Activated T-cell treated with anti-CD3 and anti-CD28 coated beads for 48 hours (primary cell): ENCODE measurements at regions not wholly inside any gene's neighbourhood (a gene's known extent, or its start where the extent isn't known, plus 50 kb on each side); places are given as distances from the start of the nearest gene placed in this dataset.
"Not testable (repeated sequence)": the region's sequence is repeated elsewhere in the genome, so short reads cannot be mapped to it uniquely, and the experiment has no call there.

Experiments used
- DNase-seq: peaks from one replicate; pipeline ENCODE4 v3.0.0-alpha.2; 2020; ENCODE audit warnings: low read depth

GRCh38 chr21:28069450-28069923 is 923.2 kb downstream of the LTN1 start:
- DNase-seq: no peak

DNA sequence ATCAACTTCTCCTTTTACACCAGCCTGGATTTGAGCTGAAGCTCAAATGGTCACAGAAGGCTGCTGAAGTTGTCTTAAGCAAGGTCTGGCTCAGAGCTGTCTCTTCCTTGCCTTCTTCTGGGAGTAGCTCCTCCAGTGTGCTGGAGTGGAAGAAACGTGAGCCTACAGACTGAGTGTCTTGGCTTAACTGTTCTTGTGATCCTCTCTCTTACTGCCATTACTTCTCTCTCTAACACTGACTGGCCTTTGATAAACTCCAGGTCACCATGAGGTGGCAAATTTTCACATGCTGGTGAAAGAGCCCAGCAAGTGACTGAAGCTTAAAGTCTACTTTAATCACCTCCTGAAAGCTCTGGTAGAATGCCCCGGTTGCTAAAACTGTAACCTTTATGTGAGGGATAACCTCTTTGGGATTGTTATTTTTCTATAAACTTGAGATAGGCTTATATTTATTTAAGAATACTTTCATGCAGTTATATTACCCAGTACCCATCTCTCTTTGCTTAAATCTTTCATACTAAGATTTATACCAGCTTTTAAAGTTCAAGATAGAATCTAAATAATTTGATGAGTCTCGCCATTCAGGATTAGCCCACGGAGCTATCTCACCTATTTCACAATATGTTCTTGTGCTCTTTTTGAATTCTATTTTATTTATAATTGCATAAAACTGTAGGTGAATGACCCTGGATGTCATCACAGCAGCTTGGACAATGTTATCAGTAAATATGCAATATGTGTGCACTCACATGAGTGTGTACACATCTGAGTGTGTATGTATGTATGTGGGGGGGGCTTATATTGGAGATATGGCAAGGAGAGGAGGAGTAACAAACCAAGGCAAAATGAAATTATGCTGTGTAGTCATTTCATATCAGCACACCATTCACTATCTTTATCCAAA is 924.0 kb downstream of the LTN1 start:
- DNase-seq: no peak

GRCh38 chr21:28066596-28067387 is 925.9 kb downstream of the LTN1 start:
- no peak for DNase-seq

DNA sequence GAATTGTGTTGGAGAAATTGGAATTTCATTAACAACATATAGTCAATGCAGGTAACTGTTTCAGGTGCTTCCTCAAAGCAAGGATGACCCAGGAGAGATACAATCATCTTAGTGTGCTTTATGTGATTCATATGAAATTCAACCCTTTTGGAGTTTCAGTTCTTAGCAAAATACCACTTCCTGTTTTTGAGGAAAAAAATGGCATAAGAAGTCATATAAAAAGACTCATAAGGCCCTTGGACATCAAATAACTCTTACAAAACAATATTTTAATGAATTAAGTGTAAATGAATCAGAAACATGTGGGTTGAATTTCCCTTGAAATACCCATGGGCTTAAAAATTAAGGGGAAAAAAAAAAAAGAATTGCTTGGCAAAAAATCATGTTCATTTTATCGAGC is 926.6 kb downstream of the LTN1 start:
- no peak for DNase-seq

- no peak for DNase-seq
These were observed 929.1 kb downstream of the LTN1 start for GRCh38 chr21:28063241-28064216.

DNA sequence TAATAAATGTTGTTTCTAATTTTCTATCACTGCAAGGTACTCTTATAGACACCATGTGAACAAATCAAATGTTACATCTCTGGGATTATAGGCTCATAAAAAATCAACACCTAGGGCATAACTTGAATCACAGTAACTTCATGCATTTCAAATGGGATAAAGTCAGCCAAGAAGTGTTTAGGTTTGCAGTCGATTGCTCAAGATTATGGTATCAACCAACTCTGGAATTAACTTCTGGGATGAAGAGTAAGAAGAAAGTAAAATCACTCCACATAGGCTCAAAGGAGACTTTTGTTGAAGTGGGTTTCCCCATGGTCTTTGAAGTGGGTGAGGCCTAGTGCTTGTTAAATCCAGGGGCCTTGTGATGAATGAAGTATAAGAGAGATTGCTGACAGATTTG is 939.7 kb downstream of the LTN1 start:
- not testable (repeated sequence) for DNase-seq

DNA sequence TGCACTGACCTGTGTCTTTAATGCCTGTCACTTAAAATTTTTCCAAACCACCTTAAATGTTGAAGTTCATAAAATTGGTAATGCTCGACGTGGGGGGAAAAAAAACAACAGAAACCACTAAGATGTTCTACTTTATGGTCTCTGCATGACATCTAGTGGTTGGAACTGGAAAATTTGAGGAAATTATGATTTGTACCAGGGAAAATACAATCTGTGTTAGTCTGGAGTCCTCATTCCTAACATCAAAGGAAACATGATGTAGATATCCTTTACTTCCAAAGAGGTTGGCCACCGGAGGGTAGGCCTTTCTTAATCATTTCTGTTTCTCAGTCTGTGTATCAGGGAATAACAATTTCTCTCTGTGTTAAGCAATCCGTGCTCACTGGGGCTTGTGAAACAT is 941.0 kb downstream of the LTN1 start:
- not testable (repeated sequence) for DNase-seq

DNA sequence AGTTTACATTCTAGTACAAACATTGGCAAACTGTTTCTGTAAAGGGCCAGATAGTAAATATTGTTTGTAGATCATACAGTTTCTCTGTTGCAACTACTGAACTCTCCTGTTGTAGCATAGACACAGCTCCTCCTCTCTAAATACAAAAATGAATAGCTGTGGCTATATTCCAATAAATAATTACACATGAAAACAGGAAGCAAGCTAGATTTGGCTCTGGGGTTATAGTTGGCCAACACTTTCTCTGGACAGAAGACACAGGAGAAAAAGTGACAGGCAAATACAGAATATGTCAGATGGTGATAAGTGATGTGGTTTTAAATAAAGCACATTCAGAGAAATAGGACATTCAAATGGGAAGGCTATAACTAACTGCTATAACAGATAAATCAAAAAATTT is 957.0 kb downstream of the LTN1 start:
- DNase-seq: not testable (repeated sequence)

DNA sequence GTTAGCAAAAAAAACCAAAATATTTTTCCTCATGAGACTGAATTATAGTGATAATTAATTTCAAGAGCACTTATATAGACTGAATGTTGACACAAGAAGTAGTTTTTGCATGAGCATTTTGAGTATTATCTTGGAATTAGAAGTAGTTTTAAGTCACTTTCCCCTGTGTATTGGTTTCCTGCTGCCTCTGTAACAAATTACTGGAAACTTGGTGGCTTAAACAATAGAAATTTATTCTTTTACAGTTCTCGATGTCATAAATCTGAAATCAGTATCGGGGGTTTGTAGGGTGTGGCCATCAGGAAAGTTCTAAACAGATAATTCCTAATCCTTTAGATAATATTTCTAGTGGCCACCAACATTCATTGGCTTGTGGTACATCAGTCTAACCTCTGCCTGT is 957.8 kb downstream of the LTN1 start:
- DNase-seq: not testable (repeated sequence)

- not testable (repeated sequence) for DNase-seq
These were observed 958.3 kb downstream of the LTN1 start for GRCh38 chr21:28034334-28034733.

DNA sequence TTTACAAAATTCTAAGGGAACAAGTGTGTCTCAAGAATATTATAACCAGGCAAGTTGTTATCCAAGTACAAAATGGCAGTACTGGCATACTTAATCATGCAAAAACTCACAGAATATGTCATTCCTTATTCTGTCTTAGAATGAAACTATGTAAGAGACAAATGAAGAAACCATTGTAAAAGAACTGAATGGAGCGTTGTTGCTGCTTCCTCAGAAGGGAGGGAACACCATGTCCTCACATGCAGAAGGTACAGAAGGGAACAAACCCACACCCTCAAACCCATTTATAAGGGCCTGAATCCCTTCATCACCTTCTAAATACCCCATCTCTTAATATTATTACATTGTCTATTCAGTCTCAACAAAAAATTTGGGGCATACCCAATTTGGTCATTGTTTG is 960.0 kb downstream of the LTN1 start:
- DNase-seq: not testable (repeated sequence)

GRCh38 chr21:28031066-28031465 is 961.6 kb downstream of the LTN1 start:
- not testable (repeated sequence) for DNase-seq

- no peak for DNase-seq
These were observed 967.6 kb downstream of the LTN1 start for GRCh38 chr21:28025111-28025510.

DNA sequence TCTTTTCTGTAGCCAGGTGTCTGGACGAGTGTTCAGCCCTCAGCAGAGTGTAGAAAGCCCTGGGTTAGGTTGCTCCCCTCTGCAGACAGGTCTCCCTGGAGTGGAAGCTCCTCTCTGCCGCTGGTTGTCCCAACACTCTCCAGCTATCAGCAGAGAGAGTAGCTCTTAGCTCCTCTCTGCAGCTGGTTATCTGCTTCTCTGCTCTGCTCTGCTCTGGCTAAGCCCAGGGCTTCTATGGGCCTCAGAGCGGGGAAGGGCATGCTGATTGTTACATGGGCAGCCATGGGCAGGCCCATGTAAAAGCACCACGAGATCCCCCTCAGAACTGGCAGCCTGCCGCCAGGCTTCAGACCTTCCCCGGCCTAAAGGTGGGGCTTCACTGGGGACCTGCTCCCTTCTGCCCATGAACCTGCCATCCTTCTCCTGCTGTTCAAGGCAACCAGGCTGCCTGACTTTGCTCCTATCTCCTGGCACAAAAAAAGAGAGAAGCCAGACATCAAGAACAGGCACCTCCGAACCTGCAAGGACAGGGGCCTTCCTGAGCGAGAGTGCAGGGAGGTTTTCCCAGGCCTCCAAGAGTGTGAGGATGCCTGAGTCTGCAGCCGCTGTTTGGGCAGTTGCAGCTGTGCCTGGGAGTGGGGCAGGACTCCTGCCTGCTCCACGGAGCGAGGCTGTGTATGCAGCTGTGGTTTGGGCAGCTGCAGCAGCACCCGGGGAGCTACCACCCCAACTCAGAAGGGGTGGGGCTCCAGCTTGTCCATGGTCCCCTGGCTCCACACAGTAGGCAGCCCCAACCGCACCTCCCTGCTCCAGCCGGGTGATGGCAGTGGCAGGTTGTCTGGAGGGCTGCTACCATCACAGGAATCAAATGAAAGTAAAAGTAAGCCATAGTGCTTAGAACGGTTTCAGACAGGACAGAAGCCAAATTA is 973.7 kb downstream of the LTN1 start:
- DNase-seq: no peak

- no peak for DNase-seq
These were observed 974.5 kb downstream of the LTN1 start for GRCh38 chr21:28018213-28018612.

- no peak for DNase-seq
These were observed 976.1 kb downstream of the LTN1 start for GRCh38 chr21:28016571-28016970.

DNA sequence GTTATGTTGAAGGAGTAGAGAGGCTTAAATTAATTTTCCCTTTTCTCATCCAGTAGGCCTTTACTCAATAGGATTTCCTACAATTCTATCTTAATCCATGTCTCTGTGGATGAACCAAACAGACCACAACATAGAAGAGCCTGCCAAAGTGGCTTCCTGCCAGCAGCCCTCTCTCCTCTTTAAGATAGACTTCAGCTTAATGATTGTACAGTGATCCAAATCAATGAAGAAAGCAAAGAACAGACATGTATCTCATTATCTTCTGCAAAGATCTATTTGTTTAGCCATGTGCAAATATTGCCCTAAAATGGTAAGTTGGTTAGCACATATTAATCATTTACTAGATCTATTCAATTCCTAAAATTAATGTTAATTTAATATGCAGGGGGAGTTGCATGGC is 979.6 kb downstream of the LTN1 start:
- DNase-seq: not testable (repeated sequence)

GRCh38 chr21:28011970-28012369 is 980.7 kb downstream of the LTN1 start:
- DNase-seq: not testable (repeated sequence)

- DNase-seq: not testable (repeated sequence)
These were observed 984.4 kb downstream of the LTN1 start for GRCh38 chr21:28008245-28008644.

GRCh38 chr21:28003627-28004026 is 989.0 kb downstream of the LTN1 start:
- not testable (repeated sequence) for DNase-seq

DNA sequence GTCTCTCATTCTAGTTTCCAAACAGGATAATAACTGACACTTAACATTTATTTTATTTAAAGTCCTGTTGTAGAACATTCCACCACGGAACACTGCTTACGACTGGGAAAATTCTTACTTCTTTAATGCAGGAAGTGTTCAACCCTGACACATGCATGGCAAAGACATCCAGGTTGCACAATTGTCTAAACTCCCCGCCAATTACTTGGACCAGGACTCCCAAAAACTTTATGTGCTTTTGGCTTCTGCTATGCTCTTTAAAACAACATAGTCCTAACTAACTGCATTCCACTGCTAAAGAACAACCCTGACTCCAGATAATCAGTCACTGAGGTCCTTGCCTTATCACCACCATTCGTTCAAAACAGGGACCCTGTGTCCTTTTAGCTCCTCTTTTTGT is 995.8 kb downstream of the LTN1 start:
- DNase-seq: not testable (repeated sequence)
